ENCODE measurements at regions not wholly inside any gene's neighbourhood (a gene's known extent, or its start where the extent isn't known, plus 50 kb on each side); places are given as distances from the start of the nearest gene placed in this dataset.

GRCh38 chr10:47247148-47248059 lies 52.6 kb upstream of the GDF10 start:
- Histone ChIP-seq H3K36me3 (no peaks in the 10 kb centered on the region), H3K27ac (no peak overlapping the region), H3K27me3 (no peaks in the 10 kb centered on the region), H3K4me3 (no peak overlapping the region), H3K9me3 (no peaks in the 10 kb centered on the region), H3K4me1 (peaks cover 2% of the 10 kb centered on the region)
- TF ChIP-seq CTCF (IDR thresholded peaks at IDR 0.05) (no peak), POLR2A (IDR thresholded peaks at IDR 0.05) (no peak), EP300 (IDR thresholded peaks at IDR 0.05) (no peak), POLR2AphosphoS5 (IDR thresholded peaks at IDR 0.05) (no peak)
- DNase-seq (ENCODE audit: low spot score in 2 of 2), result no peak
- WGBS, result 89% methylated on average over 4 of the region's 13 CpGs

GRCh38 chr10:47248386-47249090 lies 51.5 kb upstream of the GDF10 start:
- 88% methylated on average over 8 of the region's 8 CpGs for WGBS
- no peak for DNase-seq (ENCODE audit: low spot score in 2 of 2)

GRCh38 chr10:47249881-47250280 lies 50.1 kb upstream of the GDF10 start:
- no peak for DNase-seq (ENCODE audit: low spot score in 2 of 2)
- Histone ChIP-seq H3K4me1 (no peaks in the 10 kb centered on the region), H3K27me3 (no peaks in the 10 kb centered on the region), H3K27ac (no peak overlapping the region), H3K4me3 (no peak overlapping the region), H3K36me3 (no peaks in the 10 kb centered on the region), H3K9me3 (no peaks in the 10 kb centered on the region)
- TF ChIP-seq POLR2A (IDR thresholded peaks at IDR 0.05), result no peak
- TF ChIP-seq EP300 (IDR thresholded peaks at IDR 0.05), result no peak
- TF ChIP-seq CTCF (IDR thresholded peaks at IDR 0.05), result no peak
- TF ChIP-seq POLR2AphosphoS5 (IDR thresholded peaks at IDR 0.05), result no peak
- 100% methylated on average over 3 of the region's 4 CpGs for WGBS

More at GRCh38 chr10:47248386-47249090, 51.5 kb upstream of the GDF10 start:
- Histone ChIP-seq H3K4me1 (no peaks in the 10 kb centered on the region), H3K27ac (no peak overlapping the region), H3K9me3 (no peaks in the 10 kb centered on the region), H3K27me3 (no peaks in the 10 kb centered on the region), H3K36me3 (no peaks in the 10 kb centered on the region), H3K4me3 (no peak overlapping the region)
- no peak for TF ChIP-seq CTCF (IDR thresholded peaks at IDR 0.05)
- TF ChIP-seq POLR2AphosphoS5 (IDR thresholded peaks at IDR 0.05), result no peak
- TF ChIP-seq EP300 (IDR thresholded peaks at IDR 0.05), result no peak
- TF ChIP-seq POLR2A (IDR thresholded peaks at IDR 0.05), result no peak
